Gastrocnemius medialis (tissue), 4 donors: ENCODE measurements at regions not wholly inside any gene's neighbourhood (a gene's known extent, or its start where the extent isn't known, plus 50 kb on each side); places are given as distances from the start of the nearest gene placed in this dataset.

Source experiments
- ATAC-seq, 2 donors: fragments of 150-250 bp; one replicate each; pipeline ENCODE4 v1.9.1; 2016
- DNase-seq, 2 donors: peaks; one replicate each; pipeline ENCODE4 v3.0.0-alpha.2; 2019
- H3K27ac ChIP-seq, 4 donors: fragments of 200-600 bp; sonication (generic); 1 replicate in 1 of 4; 2 replicates in 3 of 4; pipeline ENCODE4 v1.5.1; 2016 to 2018; ENCODE audit warnings: mild to moderate bottlenecking in 2 of 4, moderate library complexity in 1 of 4
- H3K27me3 ChIP-seq, 3 donors: fragments of 200-600 bp; sonication (generic) in 2 of 3; 1 replicate in 1 of 3; 2 replicates in 2 of 3; pipeline versions ENCODE4 v1.5.1 to v1.6.0; 2016 to 2019; ENCODE audit warnings: mild to moderate bottlenecking in 1 of 3, moderate library complexity in 1 of 3
- H3K36me3 ChIP-seq, 2 donors: fragments of 200-600 bp; sonication (generic) in 1 of 2; one replicate each; pipeline ENCODE4 v1.5.1; 2017 to 2018
- H3K4me1 ChIP-seq, 2 donors: fragments of 200-600 bp; sonication (generic) in 1 of 2; one replicate each; pipeline ENCODE4 v1.5.1; 2016 to 2017; ENCODE audit warnings: mild to moderate bottlenecking in 2 of 2
- H3K4me3 ChIP-seq, 4 donors: fragments of 200-600 bp; sonication (generic) in 3 of 4; 1 replicate in 1 of 4; 2 replicates in 3 of 4; pipeline ENCODE4 v1.5.1; 2016 to 2019; ENCODE audit warnings: mild to moderate bottlenecking in 2 of 4
- H3K9me3 ChIP-seq, 3 donors: fragments of 200-600 bp; sonication (generic) in 2 of 3; 1 replicate in 1 of 3; 2 replicates in 2 of 3; pipeline ENCODE4 v1.5.1; 2016 to 2019
- POLR2A ChIP-seq, 2 donors: fragments of 450-650 bp; IDR thresholded peaks; one replicate each; pipeline ENCODE4 v1.6.1; 2017; ENCODE audit warnings: antibody characterized with exemption in 2 of 2, mild to moderate bottlenecking in 2 of 2, moderate library complexity in 2 of 2
- in situ Hi-C, 4 donors: fragments of 200-750 bp; cut with MboI; loops; one replicate each; pipeline versions ENCODE4 v1.15.0 to v1.8.0; 2017; ENCODE audit warnings: low sequenced_read_pairs in 4 of 4
- intact Hi-C: fragments of 100-400 bp; cut with DNase I; formaldehyde crosslinking; loops from one replicate; pipeline ENCODE4 v1.15.1; 2023; ENCODE audit warnings: low total_unique reads
- TF ChIP-seq, protein P1 (sequence below), 5 experiments: fragments of 450-650 bp in 3 of 5; fragments of 200-600 bp in 2 of 5; sonication (generic) in 2 of 5; IDR thresholded peaks in 4 of 5; conservative IDR thresholded peaks in 1 of 5; 1 replicate in 4 of 5; 2 replicates in 1 of 5; pipeline ENCODE4 v1.5.1; 2016 to 2019; ENCODE audit warnings: antibody characterized with exemption in 5 of 5, mild to moderate bottlenecking in 3 of 5, moderate library complexity in 3 of 5

DNA sequence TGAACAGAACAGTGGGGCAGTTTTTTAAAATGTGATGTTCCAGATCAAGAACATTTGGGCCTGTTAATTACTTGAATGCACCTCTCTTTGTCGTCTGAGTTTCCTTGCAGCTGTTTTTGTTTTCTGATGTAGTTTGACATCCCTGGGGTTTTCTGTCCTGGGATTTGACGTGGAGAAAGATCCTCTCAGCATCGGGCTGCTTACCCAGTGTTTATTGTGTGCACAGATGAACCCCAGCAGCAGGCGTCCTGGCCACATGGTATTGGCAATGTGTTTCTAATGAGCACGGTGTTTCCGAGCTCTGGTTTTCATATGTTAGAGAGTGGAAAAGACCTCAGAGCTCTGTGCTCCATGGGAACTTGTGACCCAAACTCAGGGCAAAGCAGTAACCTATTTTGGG is 191.1 kb upstream of the IRX3 start:
- no peak for ATAC-seq
- H3K9me3 ChIP-seq = no peaks in the 10 kb centered on the region
- DNase-seq = no peak
- H3K4me1 ChIP-seq = no peaks in the 10 kb centered on the region
- no peak overlapping the region for H3K27ac ChIP-seq
- intact Hi-C loops = no loop called here
- no peaks in the 10 kb centered on the region for H3K27me3 ChIP-seq
- in situ Hi-C loops = no loop called here
- TF ChIP-seq POLR2A (IDR thresholded peaks at IDR 0.05) = no peak
- H3K36me3 ChIP-seq = no peaks in the 10 kb centered on the region
- no peak overlapping the region for H3K4me3 ChIP-seq

DNA sequence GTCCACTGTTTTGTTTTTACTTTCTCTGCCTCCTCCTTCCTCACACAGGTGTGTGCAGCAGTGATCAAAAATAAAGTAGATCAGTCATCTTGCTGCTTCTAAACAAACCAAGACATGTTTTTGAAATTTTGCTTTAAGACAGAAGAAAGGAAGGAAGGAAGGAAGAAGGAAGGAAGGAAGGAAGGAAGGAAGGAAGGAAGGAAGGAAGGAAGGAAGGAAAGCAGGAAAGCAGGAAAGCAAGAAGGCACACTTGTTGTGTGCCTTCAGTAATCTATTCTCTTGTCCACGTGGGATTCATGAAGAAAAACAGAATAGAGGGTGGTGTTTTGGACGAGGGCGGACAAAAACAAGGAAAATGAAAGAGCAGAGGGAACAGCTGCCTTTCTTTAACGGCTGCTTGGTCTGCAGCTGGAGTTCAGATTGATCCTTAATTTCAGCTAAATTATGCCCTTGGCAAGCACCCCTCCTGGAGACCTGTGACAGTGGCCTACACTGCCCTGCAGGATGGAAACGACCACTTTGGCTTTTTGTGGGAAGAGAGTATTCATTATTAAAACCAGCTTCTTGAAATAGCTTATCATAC is 188.5 kb upstream of the IRX3 start:
- Histone ChIP-seq H3K36me3 (no peaks in the 10 kb centered on the region), H3K4me1 (no peaks in the 10 kb centered on the region), H3K9me3 (no peaks in the 10 kb centered on the region), H3K27me3 (no peaks in the 10 kb centered on the region), H3K4me3 (no peak overlapping the region), H3K27ac (no peak overlapping the region)
- intact Hi-C loops (no loop called here), in situ Hi-C loops (no loop called here)
- TF ChIP-seq, protein P1, sequence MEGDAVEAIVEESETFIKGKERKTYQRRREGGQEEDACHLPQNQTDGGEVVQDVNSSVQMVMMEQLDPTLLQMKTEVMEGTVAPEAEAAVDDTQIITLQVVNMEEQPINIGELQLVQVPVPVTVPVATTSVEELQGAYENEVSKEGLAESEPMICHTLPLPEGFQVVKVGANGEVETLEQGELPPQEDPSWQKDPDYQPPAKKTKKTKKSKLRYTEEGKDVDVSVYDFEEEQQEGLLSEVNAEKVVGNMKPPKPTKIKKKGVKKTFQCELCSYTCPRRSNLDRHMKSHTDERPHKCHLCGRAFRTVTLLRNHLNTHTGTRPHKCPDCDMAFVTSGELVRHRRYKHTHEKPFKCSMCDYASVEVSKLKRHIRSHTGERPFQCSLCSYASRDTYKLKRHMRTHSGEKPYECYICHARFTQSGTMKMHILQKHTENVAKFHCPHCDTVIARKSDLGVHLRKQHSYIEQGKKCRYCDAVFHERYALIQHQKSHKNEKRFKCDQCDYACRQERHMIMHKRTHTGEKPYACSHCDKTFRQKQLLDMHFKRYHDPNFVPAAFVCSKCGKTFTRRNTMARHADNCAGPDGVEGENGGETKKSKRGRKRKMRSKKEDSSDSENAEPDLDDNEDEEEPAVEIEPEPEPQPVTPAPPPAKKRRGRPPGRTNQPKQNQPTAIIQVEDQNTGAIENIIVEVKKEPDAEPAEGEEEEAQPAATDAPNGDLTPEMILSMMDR (IDR thresholded peaks at IDR 0.05 in 4 of 5, conservative IDR thresholded peaks at IDR 0.05 in 1 of 5) = no peak
- TF ChIP-seq POLR2A (IDR thresholded peaks at IDR 0.05) = no peak
- DNase-seq (no peak), ATAC-seq (no peak)

DNA sequence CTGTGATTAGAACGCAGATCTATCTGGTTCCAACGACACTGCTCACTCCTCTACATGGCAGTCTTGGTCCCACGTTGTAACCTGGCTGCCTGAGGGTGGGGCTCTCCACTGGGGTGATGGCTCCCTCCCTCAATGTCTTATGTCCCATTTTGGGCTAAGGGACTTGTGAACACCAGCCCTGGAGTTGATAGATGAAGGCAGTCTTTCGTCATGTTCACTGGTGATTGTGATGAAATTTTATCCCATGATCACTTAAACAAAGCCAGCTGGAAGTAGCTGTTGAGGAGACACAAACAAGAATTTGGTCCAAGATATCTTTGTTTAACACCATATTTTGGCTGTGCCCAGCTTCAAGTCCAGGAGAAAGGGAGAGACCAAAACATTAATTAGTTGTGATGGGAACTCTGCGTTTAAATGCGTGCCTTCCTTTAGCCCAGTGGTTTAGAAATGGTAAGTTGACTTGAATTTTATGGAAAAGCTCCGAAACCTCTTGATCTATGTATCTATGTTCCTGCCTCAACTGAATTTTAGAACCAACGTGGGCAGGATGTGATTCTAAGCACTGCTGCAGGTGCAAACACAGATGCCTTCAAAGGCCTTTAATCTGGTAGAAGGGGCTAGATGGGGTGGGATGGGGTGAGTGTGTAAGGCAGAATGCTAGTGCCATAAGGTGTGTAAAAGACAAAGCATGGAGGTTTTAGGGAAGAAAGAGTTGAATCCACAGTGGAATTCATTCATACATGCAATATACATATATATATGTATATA is 186.8 kb upstream of the IRX3 start:
- no peak for TF ChIP-seq POLR2A (IDR thresholded peaks at IDR 0.05)
- TF ChIP-seq, protein P1 (IDR thresholded peaks at IDR 0.05 in 4 of 5, conservative IDR thresholded peaks at IDR 0.05 in 1 of 5) = no peak
- H3K4me3 ChIP-seq = no peak overlapping the region
- H3K27ac ChIP-seq = no peak overlapping the region
- H3K4me1 ChIP-seq = no peaks in the 10 kb centered on the region
- in situ Hi-C loops (no loop called here), intact Hi-C loops (no loop called here)
- H3K9me3 ChIP-seq = no peaks in the 10 kb centered on the region
- no peak for DNase-seq
- H3K36me3 ChIP-seq = no peaks in the 10 kb centered on the region
- ATAC-seq = no peak
- H3K27me3 ChIP-seq = no peaks in the 10 kb centered on the region

DNA sequence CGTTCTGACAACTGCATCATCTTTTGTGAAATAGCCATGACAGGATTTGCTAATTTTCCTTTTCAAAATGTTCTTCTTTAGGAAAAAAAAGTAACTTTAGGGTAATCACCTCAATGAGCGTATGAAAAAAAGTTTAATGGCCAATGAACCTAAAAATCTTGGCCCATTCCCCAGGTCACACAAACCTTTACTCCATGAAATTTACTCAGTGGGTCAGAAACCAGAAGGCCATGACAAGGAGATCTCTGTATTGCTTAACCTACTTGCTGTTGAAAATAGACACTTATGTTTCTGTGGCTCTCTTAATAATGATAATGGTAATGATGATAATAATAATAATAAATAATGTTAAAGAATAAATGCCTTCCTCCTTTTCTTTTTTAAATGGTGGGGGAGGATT is 180.8 kb upstream of the IRX3 start:
- ATAC-seq = no peak
- H3K4me1 ChIP-seq = no peaks in the 10 kb centered on the region
- H3K36me3 ChIP-seq = no peaks in the 10 kb centered on the region
- intact Hi-C loops = no loop called here
- no peaks in the 10 kb centered on the region for H3K9me3 ChIP-seq
- no peak overlapping the region for H3K4me3 ChIP-seq
- peaks cover 0 to 3% (median 0%) of the 10 kb centered on the region in 3 donors for H3K27me3 ChIP-seq
- TF ChIP-seq POLR2A (IDR thresholded peaks at IDR 0.05) = no peak
- TF ChIP-seq, protein P1 (IDR thresholded peaks at IDR 0.05 in 4 of 5, conservative IDR thresholded peaks at IDR 0.05 in 1 of 5) = no peak
- no peak for DNase-seq
- no peak overlapping the region for H3K27ac ChIP-seq
- in situ Hi-C loops = loop anchor here in 1 of 4 donors (10.0 kb wide), 1 partner anchor 63 kb away; no protein-coding TSS in a partner anchor

DNA sequence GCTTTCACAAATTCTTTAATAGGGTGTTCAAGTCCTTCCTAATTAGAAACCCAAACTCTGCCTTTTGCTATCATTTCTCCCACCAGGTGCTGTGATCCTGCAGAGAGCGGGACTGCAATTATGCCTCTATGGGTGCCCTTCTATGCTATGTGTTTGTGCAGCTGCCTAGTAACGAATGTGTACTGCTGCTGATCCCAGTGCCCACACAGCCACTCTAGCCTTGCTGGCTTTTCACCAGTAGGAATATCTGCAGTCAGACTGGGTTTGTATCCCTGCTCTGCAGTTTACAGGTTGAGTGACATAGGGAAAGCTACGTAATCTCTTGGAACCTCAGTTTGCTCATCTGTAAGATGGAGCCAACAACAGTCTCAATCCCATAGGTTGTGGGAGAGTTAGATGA is 179.6 kb upstream of the IRX3 start:
- peaks cover 0 to 3% (median 0%) of the 10 kb centered on the region in 3 donors for H3K27me3 ChIP-seq
- intact Hi-C loops (no loop called here), in situ Hi-C loops (loop anchor here in 1 of 4 donors (10.0 kb wide), 1 partner anchor 61 kb away; no protein-coding TSS in a partner anchor)
- no peaks in the 10 kb centered on the region for H3K4me1 ChIP-seq
- ATAC-seq (no peak), DNase-seq (no peak)
- no peak overlapping the region for H3K27ac ChIP-seq
- TF ChIP-seq, protein P1 (IDR thresholded peaks at IDR 0.05 in 4 of 5, conservative IDR thresholded peaks at IDR 0.05 in 1 of 5) = no peak
- no peak for TF ChIP-seq POLR2A (IDR thresholded peaks at IDR 0.05)
- H3K9me3 ChIP-seq = no peaks in the 10 kb centered on the region
- H3K36me3 ChIP-seq = no peaks in the 10 kb centered on the region
- H3K4me3 ChIP-seq = no peak overlapping the region
